GM12878 (cell line): ENCODE measurements at regions not wholly inside any gene's neighbourhood (a gene's known extent, or its start where the extent isn't known, plus 50 kb on each side); places are given as distances from the start of the nearest gene placed in this dataset.

Source experiments
- ATAC-seq: fragments of 200-7000 bp; cut with Tn5 transposase; 3 replicates; pipeline ENCODE4 v1.9.1; 2020; ENCODE audit warnings: mild to moderate bottlenecking, moderate library complexity
- BruUV-seq: library from RNA; stranded (reverse); fragments of 400-500 nt; replicated peaks from 2 replicates; lab custom pipeline; 2021; lab: Mats Ljungman, UMichigan
- CTCF ChIA-PET: fragments of 300-600 bp; sonication (Branson Sonifier 250); formaldehyde crosslinking; extraction: SDS; loops from one replicate; lab custom pipeline; 2021; ENCODE audit warnings: inconsistent platforms; lab: Yijun Ruan, JAX
- POLR2A ChIA-PET: fragments of 350-600 bp; formaldehyde crosslinking; extraction: SDS; loops from one replicate; lab custom pipeline; 2021; ENCODE audit warnings: inconsistent platforms; lab: Charles Lee
- RAD21 ChIA-PET: fragments of 300-600 bp; sonication (Branson Sonifier 250); formaldehyde crosslinking; loops from one replicate; lab custom pipeline; 2023; ENCODE audit warnings: antibody characterized with exemption; ENCODE audit not compliant: unreplicated experiment; lab: Charles Lee
- SMC1A ChIA-PET: fragments of 300-600 bp; sonication (Branson Sonifier 250); formaldehyde crosslinking; loops from one replicate; lab custom pipeline; 2023; ENCODE audit not compliant: unreplicated experiment, uncharacterized antibody; lab: Charles Lee
- DNase-seq: peaks from one replicate; pipeline ENCODE4 v3.0.0-alpha.2; 2011; ENCODE audit warnings: low read depth, low spot score
- FAIRE-seq: peaks from 3 replicates; lab custom pipeline; 2011; peaks lifted over from hg19 to GRCh38; lab: Jason Lieb, UNC
- H2AFZ ChIP-seq: 2 replicates; pipeline ENCODE4 v1.6.0; 2011; ENCODE audit warnings: low read depth, low read length, control low read depth; ENCODE audit not compliant: control insufficient read depth
- H3K27ac ChIP-seq: 2 replicates; pipeline ENCODE4 v1.5.1; 2011; ENCODE audit warnings: control low read depth; ENCODE audit not compliant: control insufficient read depth, insufficient read depth
- H3K27me3 ChIP-seq, 2 experiments: replicated peaks in 1 of 2; 2 replicates each; pipeline versions ENCODE4 v1.6.0 to v1.6.1; 2011; ENCODE audit warnings: low read length in 1 of 2; ENCODE audit not compliant: control insufficient read depth in 2 of 2, insufficient read depth in 2 of 2
- H3K36me3 ChIP-seq, 2 experiments: 2 replicates each; pipeline ENCODE4 v1.5.1; 2011; ENCODE audit warnings: low read length in 1 of 2; ENCODE audit not compliant: control insufficient read depth in 2 of 2, insufficient read depth in 2 of 2
- H3K4me1 ChIP-seq: 2 replicates; pipeline ENCODE4 v1.6.1; 2011; ENCODE audit warnings: mild to moderate bottlenecking, low read length, moderate library complexity, mixed read lengths; ENCODE audit not compliant: control insufficient read depth, insufficient read depth
- H3K4me2 ChIP-seq: 2 replicates; pipeline ENCODE4 v1.6.0; 2011; ENCODE audit warnings: control low read depth; ENCODE audit not compliant: control insufficient read depth, insufficient read depth
- H3K4me3 ChIP-seq: fragments of 200-600 bp; sonication (generic); 2 replicates; pipeline ENCODE4 v1.5.1; 2016
- H3K79me2 ChIP-seq: 2 replicates; pipeline ENCODE4 v1.6.0; 2011; ENCODE audit warnings: low read length; ENCODE audit not compliant: control insufficient read depth, insufficient read depth
- H3K9ac ChIP-seq: 2 replicates; pipeline ENCODE4 v1.8.0; 2011; ENCODE audit warnings: low read length, control low read depth, mixed read lengths; ENCODE audit not compliant: control insufficient read depth, insufficient read depth
- H3K9me3 ChIP-seq: replicated peaks from 3 replicates; pipeline ENCODE4 v1.5.1; 2011; ENCODE audit warnings: mild to moderate bottlenecking, low read length; ENCODE audit not compliant: control insufficient read depth, insufficient read depth
- H4K20me1 ChIP-seq: 2 replicates; pipeline ENCODE4 v1.6.0; 2011; ENCODE audit not compliant: control insufficient read depth, insufficient read depth
- ESRRA ChIP-seq: IDR thresholded peaks from 2 replicates; pipeline ENCODE4 v1.6.1; 2012; ENCODE audit warnings: mild to moderate bottlenecking, low read length, improper control_type of control experiment
- HDAC2 ChIP-seq: fragments of 200-600 bp; sonication (generic); IDR thresholded peaks from 2 replicates; pipeline ENCODE4 v1.6.1; 2017
- IRF4 ChIP-seq: IDR thresholded peaks from 2 replicates; pipeline ENCODE4 v1.6.1; 2011; ENCODE audit warnings: low read depth, low read length
- MEF2A ChIP-seq: IDR thresholded peaks from 2 replicates; pipeline ENCODE4 v1.6.1; 2011; ENCODE audit warnings: low read depth, mild to moderate bottlenecking, low read length, moderate library complexity; ENCODE audit not compliant: insufficient read depth
- NFYB ChIP-seq: IDR thresholded peaks from 2 replicates; pipeline ENCODE4 v1.6.1; 2011; ENCODE audit warnings: low read depth, mild to moderate bottlenecking, low read length, improper control_type of control experiment, moderate library complexity; ENCODE audit not compliant: insufficient read depth
- RAD51 ChIP-seq: fragments of 450-650 bp; IDR thresholded peaks from 2 replicates; pipeline ENCODE4 v1.6.1; 2016; ENCODE audit warnings: moderate library complexity, mild to moderate bottlenecking, inconsistent platforms
- RELA ChIP-seq: fragments of 450-650 bp; IDR thresholded peaks from 2 replicates; pipeline ENCODE4 v1.8.0; 2014; ENCODE audit warnings: borderline replicate concordance; ENCODE audit not compliant: partially characterized antibody
- REST ChIP-seq: IDR thresholded peaks from 2 replicates; pipeline ENCODE4 v1.6.1; 2012; ENCODE audit warnings: mild to moderate bottlenecking, low read depth, low read length
- TBL1XR1 ChIP-seq: IDR thresholded peaks from 2 replicates; pipeline ENCODE4 v1.6.1; 2012; ENCODE audit warnings: low read depth, low read length, improper control_type of control experiment
- TCF12 ChIP-seq: IDR thresholded peaks from 2 replicates; pipeline ENCODE4 v1.6.1; 2011; ENCODE audit warnings: low read depth, mild to moderate bottlenecking, low read length
- ZBTB40 ChIP-seq: fragments of 450-650 bp; IDR thresholded peaks from 2 replicates; pipeline ENCODE4 v1.6.1; 2016; ENCODE audit warnings: mild to moderate bottlenecking, moderate library complexity, borderline replicate concordance
- ZSCAN29 ChIP-seq: fragments of 450-650 bp; IDR thresholded peaks from 2 replicates; pipeline ENCODE4 v1.6.1; 2017; ENCODE audit warnings: mild to moderate bottlenecking, moderate library complexity
- WGBS: methylation state at CpG from one replicate; pipeline ENCODE4 v1.1.6; 2016; ENCODE audit warnings: low lambda C conversion rate; ENCODE audit not compliant: insufficient replicate concordance, insufficient coverage; ENCODE audit errors: missing lambda C conversion rate; 5-methylcytosine and 5-hydroxymethylcytosine counted together
- in situ Hi-C: fragments of 300-500 bp; cut with MboI; formaldehyde crosslinking; loops from 9 replicates; pipeline ENCODE4 v1.14.3; 2018; ENCODE audit warnings: mixed read lengths
- intact Hi-C: fragments of 100-400 bp; cut with micrococcal nuclease; formaldehyde crosslinking; loops from one replicate; pipeline ENCODE4 v1.14.2; 2022; ENCODE audit not compliant: unreplicated experiment

GRCh38 chr3:82618594-82618993, 857.1 kb upstream of the GBE1 start (continued):
- TF ChIP-seq NFYB, result no peak
- no peak for TF ChIP-seq ZBTB40

DNA sequence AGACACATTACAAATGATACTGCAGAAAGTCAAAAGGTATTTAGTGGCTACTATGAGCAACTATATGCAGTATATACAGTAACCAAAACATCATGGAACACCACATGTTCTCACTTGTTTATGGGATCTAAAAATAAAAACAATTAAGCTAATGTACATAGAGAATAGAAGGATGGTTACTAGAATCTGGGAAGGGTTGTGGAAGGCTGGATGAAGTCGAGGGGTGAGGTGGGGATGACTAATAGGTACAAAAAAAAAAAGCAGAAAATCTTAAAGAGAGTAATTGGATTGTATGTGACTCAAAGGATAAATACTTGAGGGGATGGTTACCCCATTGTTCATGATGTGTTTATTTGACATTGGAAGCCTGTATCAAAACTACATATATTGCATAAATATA, 848.8 kb upstream of the GBE1 start:
- Histone ChIP-seq H3K79me2 (no peaks in the 10 kb centered on the region), H3K27me3 (no peaks in the 10 kb centered on the region), H3K36me3 (no peaks in the 10 kb centered on the region), H3K4me2 (no peak overlapping the region), H3K4me1 (no peaks in the 10 kb centered on the region), H3K27ac (no peak overlapping the region), H3K4me3 (no peak overlapping the region), H4K20me1 (no peaks in the 10 kb centered on the region), H3K9me3 (no peaks in the 10 kb centered on the region), H2AFZ (no peak overlapping the region), H3K9ac (no peak overlapping the region)
- DNase-seq, result no peak
- FAIRE-seq, result no peak
- in situ Hi-C loops (no loop called here), intact Hi-C loops (no loop called here)
- CTCF ChIA-PET, result interaction anchor here (0.7 to 0.8 kb wide), 2 partner anchors 9 to 164 kb away, joined by 3 read pairs; no protein-coding TSS in a partner anchor
- no peak for ATAC-seq
- POLR2A ChIA-PET, result no interaction called here
- SMC1A ChIA-PET, result no interaction called here
- WGBS, result 0% methylated on average over 1 of the region's 1 CpG
- no TSS peak for BruUV-seq
- RAD21 ChIA-PET, result no interaction called here
- TF ChIP-seq ESRRA (no peak), MEF2A (no peak), TBL1XR1 (no peak), REST (no peak), TCF12 (no peak), ZSCAN29 (no peak), RELA (no peak), IRF4 (no peak), HDAC2 (no peak), RAD51 (no peak), ZBTB40 (no peak)
